H9 (cell line): ENCODE measurements at regions not wholly inside any gene's neighbourhood (a gene's known extent, or its start where the extent isn't known, plus 50 kb on each side); places are given as distances from the start of the nearest gene placed in this dataset.

Source experiments
- DNase-seq: peaks from one replicate; pipeline ENCODE4 v3.0.0-alpha.2; 2017
- H2AFZ ChIP-seq: one replicate; pipeline ENCODE4 v1.6.1; 2013; ENCODE audit warnings: mild to moderate bottlenecking, low read length, control low read depth, moderate library complexity
- H2AK5ac ChIP-seq: 2 replicates; pipeline ENCODE4 v1.6.1; 2013; ENCODE audit warnings: low read length, control low read depth, mixed read lengths; ENCODE audit not compliant: insufficient read length
- H2BK120ac ChIP-seq: one replicate; pipeline ENCODE4 v1.6.1; 2013; ENCODE audit warnings: low read depth, mild to moderate bottlenecking, low read length, control low read depth, inconsistent platforms; ENCODE audit not compliant: poor library complexity, severe bottlenecking
- H2BK12ac ChIP-seq: 2 replicates; pipeline ENCODE4 v1.6.1; 2013; ENCODE audit warnings: low read length, control low read depth, mixed read lengths, low read depth; ENCODE audit not compliant: insufficient read length
- H2BK15ac ChIP-seq: 2 replicates; pipeline ENCODE4 v1.6.1; 2013; ENCODE audit warnings: low read depth, low read length, control low read depth
- H2BK20ac ChIP-seq: one replicate; pipeline ENCODE4 v1.6.1; 2013; ENCODE audit warnings: low read depth, mild to moderate bottlenecking, low read length, control low read depth, inconsistent platforms; ENCODE audit not compliant: poor library complexity, severe bottlenecking
- H2BK5ac ChIP-seq: 2 replicates; pipeline ENCODE4 v1.6.1; 2013; ENCODE audit warnings: low read length, control low read depth, mixed read lengths; ENCODE audit not compliant: insufficient read length
- H3K14ac ChIP-seq: 2 replicates; pipeline ENCODE4 v1.6.1; 2013; ENCODE audit warnings: low read length, control low read depth; ENCODE audit not compliant: insufficient read depth
- H3K18ac ChIP-seq: 2 replicates; pipeline ENCODE4 v1.6.1; 2013; ENCODE audit warnings: low read depth, mild to moderate bottlenecking, mixed read lengths, low read length, control low read depth; ENCODE audit not compliant: insufficient read length
- H3K23ac ChIP-seq: 2 replicates; pipeline ENCODE4 v1.6.1; 2013; ENCODE audit warnings: low read length, control low read depth, mixed read lengths, low read depth; ENCODE audit not compliant: insufficient read length
- H3K23me2 ChIP-seq: 2 replicates; pipeline ENCODE4 v1.6.1; 2013; ENCODE audit warnings: low read depth, mild to moderate bottlenecking, mixed read lengths, low read length, control low read depth; ENCODE audit not compliant: insufficient read length, poor library complexity, severe bottlenecking
- H3K27ac ChIP-seq: 2 replicates; pipeline ENCODE4 v1.5.1; 2013; ENCODE audit warnings: low read length, control low read depth, mixed read lengths, low read depth; ENCODE audit not compliant: insufficient read length
- H3K27me3 ChIP-seq: 2 replicates; pipeline ENCODE4 v1.6.1; 2013; ENCODE audit warnings: low read length, control low read depth, inconsistent platforms; ENCODE audit not compliant: insufficient read depth
- H3K4ac ChIP-seq: 2 replicates; pipeline ENCODE4 v1.6.1; 2013; ENCODE audit warnings: low read depth, mild to moderate bottlenecking, control low read depth, inconsistent platforms, low read length, moderate library complexity
- H3K4me1 ChIP-seq: 2 replicates; pipeline ENCODE4 v1.6.1; 2013; ENCODE audit warnings: low read length, control low read depth, inconsistent platforms; ENCODE audit not compliant: insufficient read depth
- H3K4me2 ChIP-seq: 2 replicates; pipeline ENCODE4 v1.6.1; 2013; ENCODE audit warnings: low read length, control low read depth, mixed read lengths; ENCODE audit not compliant: insufficient read length, insufficient read depth
- H3K56ac ChIP-seq: 2 replicates; pipeline ENCODE4 v1.6.1; 2013; ENCODE audit warnings: low read depth, mild to moderate bottlenecking, mixed read lengths, low read length, control low read depth; ENCODE audit not compliant: insufficient read length
- H3K79me1 ChIP-seq: 2 replicates; pipeline ENCODE4 v1.6.1; 2013; ENCODE audit warnings: low read depth, mild to moderate bottlenecking, moderate library complexity, low read length, control low read depth, inconsistent platforms; ENCODE audit not compliant: insufficient read depth, poor library complexity, severe bottlenecking
- H3K79me2 ChIP-seq: 2 replicates; pipeline ENCODE4 v1.6.1; 2013; ENCODE audit warnings: low read length, control low read depth, inconsistent platforms; ENCODE audit not compliant: insufficient read depth
- H3K9ac ChIP-seq: 2 replicates; pipeline ENCODE4 v1.6.1; 2013; ENCODE audit warnings: low read length, control low read depth, mixed read lengths; ENCODE audit not compliant: insufficient read length; ENCODE audit errors: extremely low read depth
- H3K9me3 ChIP-seq: one replicate; pipeline ENCODE4 v1.6.1; 2013; ENCODE audit warnings: low read depth, low read length, inconsistent platforms; ENCODE audit not compliant: control insufficient read depth
- H3T11ph ChIP-seq: one replicate; pipeline ENCODE4 v1.6.1; 2013; ENCODE audit warnings: mild to moderate bottlenecking, low read length, control low read depth, inconsistent platforms
- H4K20me1 ChIP-seq: one replicate; pipeline ENCODE4 v1.6.1; 2013; ENCODE audit not compliant: control insufficient read depth, insufficient read length, insufficient read depth
- H4K5ac ChIP-seq: 2 replicates; pipeline ENCODE4 v1.6.1; 2013; ENCODE audit warnings: low read depth, mild to moderate bottlenecking, mixed read lengths, low read length, control low read depth; ENCODE audit not compliant: insufficient read length
- H4K8ac ChIP-seq: replicated peaks from 2 replicates; pipeline ENCODE4 v1.6.1; 2013; ENCODE audit warnings: low read length, control low read depth, mixed read lengths, low read depth; ENCODE audit not compliant: insufficient read length
- H4K91ac ChIP-seq: 2 replicates; pipeline ENCODE4 v1.6.1; 2013; ENCODE audit warnings: low read depth, mild to moderate bottlenecking, moderate library complexity, mixed read lengths, low read length, control low read depth; ENCODE audit not compliant: insufficient read length
- H3K27ac Mint-ChIP-seq, 3 experiments: 2 replicates in 2 of 3; 3 replicates in 1 of 3; pipeline ENCODE4 v1.8.0; 2020 to 2021; ENCODE audit warnings: mixed read lengths in 3 of 3, mild to moderate bottlenecking in 1 of 3, moderate library complexity in 1 of 3
- H3K27me3 Mint-ChIP-seq: 2 replicates; pipeline ENCODE4 v1.8.0; 2021; ENCODE audit warnings: low read depth, mild to moderate bottlenecking, moderate library complexity, mixed read lengths
- H3K36me3 Mint-ChIP-seq, 3 experiments: 2 replicates in 2 of 3; 3 replicates in 1 of 3; pipeline ENCODE4 v1.8.0; 2020 to 2021; ENCODE audit warnings: low read depth in 3 of 3, mixed read lengths in 3 of 3; ENCODE audit not compliant: insufficient read depth in 1 of 3
- H3K4me1 Mint-ChIP-seq, 2 experiments: 2 replicates each; pipeline ENCODE4 v1.8.0; 2020; ENCODE audit warnings: mixed read lengths in 2 of 2
- H3K4me3 Mint-ChIP-seq, 2 experiments: 2 replicates in 1 of 2; 3 replicates in 1 of 2; pipeline ENCODE4 v1.8.0; 2020 to 2021; ENCODE audit warnings: mild to moderate bottlenecking in 2 of 2, mixed read lengths in 2 of 2, moderate library complexity in 1 of 2
- H3K9me3 Mint-ChIP-seq, 2 experiments: 2 replicates in 1 of 2; 3 replicates in 1 of 2; pipeline ENCODE4 v1.8.0; 2020; ENCODE audit warnings: mild to moderate bottlenecking in 2 of 2, mixed read lengths in 2 of 2, moderate library complexity in 1 of 2
- WGBS: extraction: QIAGEN DNeasy Blood & Tissue Kit; methylation state at CpG from one replicate; pipeline ENCODE4 v1.1.7; 2013; ENCODE audit warnings: missing lambda C conversion rate, low lambda C conversion rate, mixed read lengths; ENCODE audit not compliant: insufficient read length; ENCODE audit errors: extremely low coverage; 5-methylcytosine and 5-hydroxymethylcytosine counted together
- TF ChIP-seq, protein P1 (sequence below): fragments of 200-600 bp; sonication (generic); conservative IDR thresholded peaks from 3 replicates; pipeline ENCODE4 v1.8.0; 2021; ENCODE audit warnings: antibody characterized with exemption, mild to moderate bottlenecking

DNA sequence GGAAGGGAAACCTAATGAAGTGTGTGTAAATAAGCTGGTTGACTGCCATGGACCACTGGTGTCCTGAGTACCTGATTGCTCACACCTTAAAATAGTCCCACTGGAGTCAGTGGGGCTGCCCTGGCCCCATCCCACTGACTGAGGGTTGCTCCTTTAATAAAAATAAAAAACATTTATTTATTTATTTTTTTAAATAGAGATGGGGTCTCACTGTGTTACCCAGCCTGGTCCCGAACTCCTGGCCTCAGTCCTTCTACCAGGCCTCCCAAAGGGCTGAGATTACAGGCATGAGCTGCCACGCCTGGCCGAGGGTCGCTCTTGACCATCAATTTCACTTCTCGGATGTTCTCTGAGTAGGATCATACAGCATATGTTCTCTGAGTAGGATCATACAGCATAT, 394.2 kb upstream of the IRX2 start:
- H2BK120ac ChIP-seq, result no peak overlapping the region
- H3K9ac ChIP-seq, result no peak overlapping the region
- H2BK12ac ChIP-seq, result no peak overlapping the region
- Mint-ChIP-seq H3K27ac (no peak overlapping the region), H3K4me3 (no peak overlapping the region; a peak in 1 of 5 replicates), H3K4me1 (peaks cover 3 to 4% of the 10 kb centered on the region in 2 experiments; a peak in 1 of 4 replicates), H3K36me3 (peaks cover 0 to 7% (median 2%) of the 10 kb centered on the region in 3 experiments; a peak in 5 of 7 replicates), H3K9me3 (peaks cover 2 to 3% of the 10 kb centered on the region in 2 experiments; a peak in 2 of 5 replicates), H3K27me3 (peaks cover 4% of the 10 kb centered on the region)
- H3K4ac ChIP-seq, result no peak overlapping the region
- H2BK5ac ChIP-seq, result no peak overlapping the region
- no peak overlapping the region for H2AFZ ChIP-seq
- no peaks in the 10 kb centered on the region for H3K23me2 ChIP-seq
- H4K5ac ChIP-seq, result no peak overlapping the region
- H3K79me1 ChIP-seq, result no peaks in the 10 kb centered on the region
- no peak overlapping the region for H2AK5ac ChIP-seq
- no peaks in the 10 kb centered on the region for H3K4me1 ChIP-seq
- TF ChIP-seq, protein P1, sequence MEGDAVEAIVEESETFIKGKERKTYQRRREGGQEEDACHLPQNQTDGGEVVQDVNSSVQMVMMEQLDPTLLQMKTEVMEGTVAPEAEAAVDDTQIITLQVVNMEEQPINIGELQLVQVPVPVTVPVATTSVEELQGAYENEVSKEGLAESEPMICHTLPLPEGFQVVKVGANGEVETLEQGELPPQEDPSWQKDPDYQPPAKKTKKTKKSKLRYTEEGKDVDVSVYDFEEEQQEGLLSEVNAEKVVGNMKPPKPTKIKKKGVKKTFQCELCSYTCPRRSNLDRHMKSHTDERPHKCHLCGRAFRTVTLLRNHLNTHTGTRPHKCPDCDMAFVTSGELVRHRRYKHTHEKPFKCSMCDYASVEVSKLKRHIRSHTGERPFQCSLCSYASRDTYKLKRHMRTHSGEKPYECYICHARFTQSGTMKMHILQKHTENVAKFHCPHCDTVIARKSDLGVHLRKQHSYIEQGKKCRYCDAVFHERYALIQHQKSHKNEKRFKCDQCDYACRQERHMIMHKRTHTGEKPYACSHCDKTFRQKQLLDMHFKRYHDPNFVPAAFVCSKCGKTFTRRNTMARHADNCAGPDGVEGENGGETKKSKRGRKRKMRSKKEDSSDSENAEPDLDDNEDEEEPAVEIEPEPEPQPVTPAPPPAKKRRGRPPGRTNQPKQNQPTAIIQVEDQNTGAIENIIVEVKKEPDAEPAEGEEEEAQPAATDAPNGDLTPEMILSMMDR, result no peak
- H2BK15ac ChIP-seq, result no peak overlapping the region
- H4K8ac ChIP-seq, result no peak overlapping the region
- no peak overlapping the region for H4K91ac ChIP-seq
- H4K20me1 ChIP-seq, result no peaks in the 10 kb centered on the region
- no peak overlapping the region for H3K14ac ChIP-seq
- no peak overlapping the region for H3K18ac ChIP-seq
- H3K4me2 ChIP-seq, result no peak overlapping the region
- H3K9me3 ChIP-seq, result no peaks in the 10 kb centered on the region
- H2BK20ac ChIP-seq, result no peak overlapping the region
- no peak overlapping the region for H3K56ac ChIP-seq
- H3T11ph ChIP-seq, result no peak overlapping the region
- no peak for DNase-seq
- no peaks in the 10 kb centered on the region for H3K79me2 ChIP-seq
- no CpG with 5 or more reads among the region's 5 CpGs for WGBS
- H3K27me3 ChIP-seq, result no peaks in the 10 kb centered on the region
- no peak overlapping the region for H3K27ac ChIP-seq
- H3K23ac ChIP-seq, result no peak overlapping the region
